ENCODE measurements at regions not wholly inside any gene's neighbourhood (a gene's known extent, or its start where the extent isn't known, plus 50 kb on each side); places are given as distances from the start of the nearest gene placed in this dataset.
"Not testable (repeated sequence)": the region's sequence is repeated elsewhere in the genome, so short reads cannot be mapped to it uniquely, and the experiment has no call there.

DNA sequence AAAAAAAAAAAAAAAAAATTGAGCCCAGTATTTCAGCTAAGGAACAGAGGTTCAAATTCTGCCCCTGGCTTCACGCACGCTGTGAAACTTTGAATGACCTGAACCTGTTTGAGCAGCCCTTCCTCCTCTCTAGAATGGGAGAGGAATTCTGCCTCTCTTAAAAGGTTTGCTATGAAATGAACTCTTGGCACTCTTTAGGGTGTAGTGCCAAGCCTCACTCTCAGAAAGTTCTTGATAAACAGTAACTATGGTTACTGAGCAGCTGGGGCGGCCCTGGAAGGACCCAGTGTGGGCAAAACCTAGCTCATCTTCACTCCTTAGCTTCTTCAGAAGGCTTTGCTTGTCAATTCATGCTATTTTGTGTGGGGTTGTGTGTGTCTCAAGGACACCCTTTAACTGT is 73.7 kb downstream of the GEMIN8 start:
- DNase-seq = no peak

DNA sequence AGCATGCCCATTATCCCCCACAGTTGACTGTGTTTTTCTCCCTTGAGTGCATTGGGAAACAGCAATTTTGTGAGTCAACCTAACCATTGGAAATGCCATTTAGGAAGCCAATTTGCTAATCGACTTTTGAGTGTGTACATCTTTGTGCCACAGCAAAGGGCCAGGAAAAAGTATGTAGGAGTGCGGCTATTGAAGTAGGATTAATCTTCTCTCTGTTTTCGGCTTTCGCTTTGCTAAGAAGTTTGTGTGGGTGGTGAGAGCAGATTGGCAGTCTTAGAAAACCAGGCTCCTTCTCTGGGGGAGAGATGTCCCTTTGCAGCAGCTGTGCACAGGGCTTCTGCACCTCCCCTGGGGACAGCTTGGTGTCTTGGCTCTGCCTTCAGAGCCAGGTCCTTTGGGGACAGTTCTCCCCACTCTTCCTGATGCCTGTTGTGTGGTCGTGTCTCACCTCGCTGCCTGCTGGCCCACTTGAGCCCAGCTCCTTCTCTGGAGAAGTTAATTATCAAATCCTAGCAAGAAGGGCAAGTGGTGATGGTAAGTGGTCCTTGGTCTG is 74.5 kb downstream of the GEMIN8 start:
- DNase-seq = peak; percentile 59

DNA sequence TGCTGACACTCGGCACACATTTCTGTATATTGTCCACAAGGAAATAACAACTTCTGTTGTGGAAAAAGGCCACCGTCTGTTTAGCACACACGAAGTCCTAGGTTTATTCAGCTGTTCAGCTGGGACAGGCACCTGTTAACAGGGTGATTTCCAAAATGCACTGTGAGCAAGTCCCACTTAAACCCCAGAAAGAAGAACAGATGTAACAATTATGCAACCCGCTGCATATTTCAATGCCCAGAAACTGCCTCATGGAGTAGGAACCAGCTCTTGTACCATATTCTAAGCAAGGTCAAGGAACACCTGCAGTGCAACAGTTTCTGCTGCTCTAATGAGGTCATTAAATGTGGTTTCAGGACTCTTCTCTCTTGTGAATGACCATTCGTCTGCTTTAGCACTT is 77.1 kb downstream of the GEMIN8 start:
- no peak for DNase-seq

DNA sequence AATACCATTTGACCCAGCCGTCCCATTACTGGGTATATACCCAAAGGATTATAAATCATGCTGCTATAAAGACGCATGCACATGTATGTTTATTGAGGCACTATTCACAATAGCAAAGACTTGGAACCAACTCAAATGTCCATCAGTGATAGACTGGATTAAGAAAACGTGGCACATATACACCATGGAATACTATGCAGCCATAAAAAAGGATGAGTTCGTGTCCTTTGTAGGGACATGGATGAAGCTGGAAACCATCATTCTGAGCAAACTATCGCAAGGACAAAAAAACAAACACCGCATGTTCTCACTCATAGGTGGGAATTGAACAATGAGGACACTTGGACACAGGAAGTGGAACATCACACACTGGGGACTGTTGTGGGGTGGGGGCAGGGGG is 83.5 kb downstream of the GEMIN8 start:
- DNase-seq = not testable (repeated sequence)

DNA sequence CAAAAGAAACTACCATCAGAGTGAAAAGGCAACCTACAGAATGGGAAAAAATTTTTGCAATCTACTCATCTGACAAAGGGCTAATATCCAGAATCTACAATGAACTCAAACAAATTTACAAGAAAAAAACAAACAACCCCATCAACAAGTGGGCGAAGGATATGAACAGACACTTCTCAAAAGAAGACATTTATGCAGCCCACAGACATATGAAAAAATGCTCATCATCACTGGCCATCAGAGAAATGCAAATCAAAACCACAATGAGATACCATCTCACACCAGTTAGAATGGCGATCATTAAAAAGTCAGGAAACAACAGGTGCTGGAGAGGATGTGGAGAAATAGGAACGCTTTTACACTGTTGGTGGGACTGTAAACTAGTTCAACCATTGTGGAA is 83.9 kb downstream of the GEMIN8 start:
- not testable (repeated sequence) for DNase-seq

DNA sequence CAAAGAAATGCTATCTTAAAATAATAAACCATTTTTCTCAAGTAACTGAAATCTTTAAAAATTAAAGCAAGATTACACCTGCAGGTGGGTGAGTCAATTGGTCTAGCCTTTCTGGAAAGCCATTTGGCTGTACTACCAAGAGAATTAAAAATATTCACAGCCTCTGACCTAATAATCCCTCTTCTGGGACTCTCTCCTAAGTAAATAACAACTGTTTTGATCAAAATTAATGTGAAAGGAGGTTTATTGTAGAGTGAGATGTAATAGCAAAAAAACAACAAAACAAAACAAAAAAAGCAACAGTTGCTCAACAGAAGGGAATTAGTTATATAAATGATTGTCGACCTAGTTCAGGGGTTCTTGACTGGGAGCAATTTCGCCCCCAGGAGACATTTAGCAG is 89.0 kb downstream of the GEMIN8 start:
- DNase-seq = peak; percentile 4

DNA sequence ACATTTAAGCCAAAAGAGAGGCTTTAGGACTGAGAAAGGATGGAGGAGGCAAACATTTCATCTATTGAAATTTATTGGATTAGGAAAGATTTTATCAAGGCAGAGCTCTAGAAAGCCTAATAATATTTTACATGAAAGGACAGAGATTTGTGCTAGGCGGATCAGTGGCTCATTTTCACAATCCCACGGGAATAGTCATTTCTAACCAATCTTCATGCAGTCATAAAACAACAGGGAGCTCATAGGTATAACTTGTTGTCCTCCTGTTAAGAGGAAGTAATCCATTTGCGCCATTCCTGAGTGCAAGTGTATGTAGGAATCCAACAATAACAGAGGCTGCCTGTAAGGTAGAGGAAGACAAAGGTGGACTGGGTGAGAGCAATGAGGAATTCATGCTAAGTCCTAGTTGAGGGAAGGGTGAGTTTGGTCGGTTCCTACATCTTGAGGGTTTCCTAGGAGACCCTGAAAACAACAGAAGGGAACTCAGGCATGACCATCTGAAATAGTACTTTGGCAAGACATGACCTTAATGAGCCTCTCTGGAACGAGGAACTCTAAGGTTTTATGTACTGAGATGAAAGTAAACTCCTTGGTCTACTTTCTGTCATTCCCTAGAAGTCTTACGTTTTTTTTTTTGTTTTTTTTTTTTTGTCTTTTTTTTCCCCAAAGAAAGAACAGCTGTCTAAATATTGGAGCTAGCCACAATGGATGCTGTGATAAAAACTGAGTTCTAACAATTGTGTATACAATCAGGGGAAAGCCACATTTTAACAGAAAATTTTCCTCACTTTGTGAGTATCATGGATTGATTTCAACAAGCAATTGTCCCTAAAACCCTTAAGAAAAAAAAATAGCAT is 89.7 kb downstream of the GEMIN8 start:
- peak; percentile 71 for DNase-seq

DNA sequence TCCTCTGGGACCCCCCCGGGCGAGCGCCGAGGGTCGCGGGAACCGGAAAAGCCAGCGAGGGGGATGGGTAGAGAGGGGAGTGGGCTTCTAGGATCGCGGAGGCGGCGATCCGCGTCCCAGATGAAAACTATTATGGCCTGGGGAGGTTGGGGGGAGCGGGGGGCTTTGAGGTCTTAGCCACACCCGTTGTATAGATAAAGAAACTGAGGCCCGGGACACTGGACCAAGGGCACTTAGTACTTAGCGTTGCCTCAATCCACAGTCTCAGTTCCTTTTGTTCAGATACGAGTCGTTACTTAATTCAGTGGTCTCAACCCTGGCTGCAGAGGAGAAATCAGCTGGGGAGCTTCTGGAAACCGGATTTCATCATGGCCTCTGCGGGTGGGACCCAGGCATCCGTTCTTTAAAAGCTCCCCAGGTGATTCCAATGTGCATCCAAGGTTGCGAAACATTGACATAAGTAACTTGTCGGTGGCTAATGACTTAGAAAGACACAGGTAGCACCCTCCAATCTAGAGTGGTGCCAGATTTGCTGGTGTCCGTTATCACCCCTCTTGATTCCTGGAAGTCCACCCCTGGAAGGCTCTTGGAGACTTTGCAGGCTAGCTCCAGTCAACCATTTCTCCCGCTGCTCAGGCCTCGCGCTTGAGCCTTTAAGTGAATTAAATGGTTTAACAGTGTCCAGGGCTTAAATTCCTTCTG is 90.7 kb downstream of the GEMIN8 start:
- peak; percentile 94 for DNase-seq

DNA sequence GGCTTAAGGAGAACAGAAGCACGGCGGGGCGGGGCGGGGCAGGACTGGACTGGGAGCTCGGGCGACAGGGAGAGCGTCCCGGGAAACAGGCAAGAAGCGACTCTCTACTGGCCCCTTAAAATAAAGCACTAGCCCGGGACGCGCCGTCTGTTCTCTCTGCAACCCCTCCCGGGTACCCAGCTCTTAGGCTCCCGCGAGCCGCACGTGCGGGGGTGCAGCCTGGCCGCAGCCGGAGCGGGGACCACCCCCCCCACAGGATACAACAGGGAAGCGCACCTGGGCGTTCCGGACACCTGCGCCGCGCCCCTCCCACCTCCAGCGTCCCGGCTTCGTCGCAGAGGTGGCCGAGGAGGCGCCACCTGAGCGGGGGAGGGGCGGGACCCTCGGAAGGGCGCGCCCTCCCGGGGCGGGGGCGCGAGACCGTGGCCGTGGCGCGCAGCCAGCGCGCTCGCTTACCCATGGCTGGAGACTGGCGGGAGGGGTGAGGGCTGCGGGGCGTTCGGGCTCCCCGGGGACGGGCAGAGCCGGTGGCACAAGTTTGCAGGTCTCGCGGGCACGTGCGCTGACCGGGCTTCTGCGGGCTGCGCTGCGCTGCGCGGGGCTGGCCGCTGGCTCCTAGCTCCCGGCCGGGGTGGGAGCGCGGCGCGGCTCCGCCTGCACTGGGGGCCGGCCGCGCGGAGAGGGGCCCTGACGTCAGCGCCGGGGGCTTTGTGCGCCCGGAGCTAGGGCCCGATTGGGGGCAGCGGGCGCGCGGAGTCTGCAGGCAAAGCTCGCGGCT is 91.5 kb downstream of the GEMIN8 start:
- peak; percentile 79 for DNase-seq

DNA sequence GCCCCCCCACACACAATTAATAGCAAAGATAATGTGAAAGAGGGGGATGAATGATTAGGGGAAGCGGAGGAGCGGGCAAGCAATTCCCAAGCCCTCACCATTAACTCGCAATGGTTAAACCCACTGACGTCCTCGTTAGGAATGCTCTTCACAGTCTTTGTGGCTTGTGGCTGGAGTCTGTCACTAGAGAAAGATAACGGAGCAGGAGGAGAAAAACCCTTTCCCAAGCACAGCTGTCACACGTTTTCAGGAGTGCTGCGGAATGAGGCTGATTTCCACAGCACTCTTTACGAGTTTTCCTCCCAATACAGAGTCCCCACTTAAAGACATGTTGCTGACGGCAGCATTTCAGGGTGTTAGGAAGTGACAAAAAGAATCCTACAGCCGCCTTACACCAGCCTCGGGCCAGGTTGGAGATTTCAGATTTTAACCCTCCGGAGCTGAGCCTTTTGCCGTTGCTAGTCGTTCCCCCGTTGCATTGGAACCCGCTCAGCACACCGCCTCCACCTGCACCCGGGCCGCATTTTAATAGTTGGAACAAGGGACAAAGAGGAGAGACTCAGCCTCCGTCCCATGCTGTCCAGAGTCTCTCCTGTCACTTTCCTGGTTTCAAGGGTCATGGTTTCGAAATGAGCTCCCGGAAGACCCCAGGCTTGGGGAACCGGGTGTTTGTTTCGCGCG is 92.2 kb downstream of the GEMIN8 start:
- peak; percentile 72 for DNase-seq

DNA sequence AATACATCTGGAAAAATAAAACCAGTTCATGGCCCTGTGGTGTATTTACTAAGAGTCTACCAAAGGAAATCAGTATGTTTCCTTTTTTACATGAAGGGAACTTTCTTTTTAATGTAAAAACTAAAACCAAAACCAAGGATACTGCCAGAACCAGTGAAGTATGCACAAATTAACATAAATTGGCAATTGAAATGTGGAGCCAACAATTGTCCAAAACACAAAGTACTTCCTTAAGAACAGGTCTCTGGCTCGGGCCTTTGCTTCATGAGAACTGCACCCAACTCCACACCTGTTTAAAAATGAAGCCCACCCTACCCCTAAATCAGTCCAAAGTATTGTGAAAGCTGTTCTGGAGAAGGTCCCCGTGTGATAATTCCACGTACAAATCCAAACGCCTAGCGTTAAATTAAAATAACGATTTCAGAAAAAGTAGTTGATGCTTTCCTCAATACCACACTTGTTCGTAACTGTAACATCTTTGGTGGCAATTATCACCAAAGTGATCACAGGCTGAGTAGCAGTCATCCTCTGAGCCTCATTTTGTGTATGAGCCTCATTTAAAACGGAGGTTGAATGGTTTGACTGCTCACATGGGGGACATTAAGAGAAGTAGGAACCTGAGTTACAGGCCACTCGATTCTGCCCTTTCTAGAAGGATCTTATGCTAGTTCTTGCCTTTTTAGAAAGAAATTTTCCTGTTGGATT is 93.0 kb downstream of the GEMIN8 start:
- DNase-seq = peak; percentile 6

DNA sequence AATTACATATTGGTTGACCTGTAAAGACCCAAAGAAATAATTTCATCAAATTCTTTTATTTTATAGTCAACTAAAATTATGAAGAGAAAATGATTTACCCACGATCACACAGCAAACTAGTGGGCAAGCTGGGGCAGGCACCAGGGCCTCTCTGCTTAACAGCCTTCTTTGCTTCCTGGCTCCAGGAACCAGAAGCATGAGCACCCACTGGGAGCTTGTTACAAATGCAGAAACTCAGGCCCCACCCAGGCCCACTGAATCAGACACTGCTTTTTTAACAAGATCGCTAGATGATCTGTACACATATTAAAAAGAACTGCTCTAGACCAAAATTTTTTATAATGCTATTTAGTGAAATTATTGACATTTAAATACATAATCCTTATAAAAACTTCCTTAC is 95.0 kb downstream of the GEMIN8 start:
- no peak for DNase-seq

DNA sequence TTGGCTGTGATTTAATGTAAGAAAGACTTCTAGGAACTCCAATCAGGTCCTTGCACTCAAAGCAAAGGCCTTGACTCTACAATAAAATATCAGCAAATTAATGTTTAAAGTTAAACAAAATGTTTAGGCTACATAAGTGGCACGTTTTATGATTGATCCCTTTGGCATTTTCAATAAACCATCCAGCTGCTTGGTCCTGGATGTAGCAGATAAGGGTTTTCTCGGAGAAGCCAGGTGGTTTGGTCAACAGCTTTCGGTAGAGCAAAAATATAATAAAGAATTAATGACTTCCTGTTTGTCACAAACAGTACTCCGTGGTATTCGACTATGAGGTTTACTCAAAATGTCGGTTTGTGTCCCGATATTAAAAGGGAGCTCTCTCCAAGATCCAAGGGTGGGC is 95.8 kb downstream of the GEMIN8 start:
- DNase-seq = no peak

DNA sequence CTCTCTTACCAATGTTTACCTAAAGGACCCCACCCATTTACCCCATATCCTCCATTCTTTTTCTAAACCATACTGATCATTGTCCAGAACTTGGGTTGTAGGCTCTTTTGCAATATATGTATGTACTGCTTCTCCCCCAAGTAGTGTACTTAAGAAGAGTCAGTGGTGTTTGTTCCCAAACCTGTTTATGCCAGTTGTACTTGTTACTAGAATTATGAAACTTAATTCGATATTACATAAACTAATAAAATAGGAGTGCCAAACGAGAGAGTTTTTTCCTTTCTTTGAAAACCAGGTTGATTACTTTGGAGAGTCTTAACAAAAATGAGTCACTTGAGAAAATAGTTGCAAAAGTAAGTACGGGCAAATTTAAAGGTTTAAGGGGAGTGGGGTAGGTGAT is 96.3 kb downstream of the GEMIN8 start:
- DNase-seq = no peak

DNA sequence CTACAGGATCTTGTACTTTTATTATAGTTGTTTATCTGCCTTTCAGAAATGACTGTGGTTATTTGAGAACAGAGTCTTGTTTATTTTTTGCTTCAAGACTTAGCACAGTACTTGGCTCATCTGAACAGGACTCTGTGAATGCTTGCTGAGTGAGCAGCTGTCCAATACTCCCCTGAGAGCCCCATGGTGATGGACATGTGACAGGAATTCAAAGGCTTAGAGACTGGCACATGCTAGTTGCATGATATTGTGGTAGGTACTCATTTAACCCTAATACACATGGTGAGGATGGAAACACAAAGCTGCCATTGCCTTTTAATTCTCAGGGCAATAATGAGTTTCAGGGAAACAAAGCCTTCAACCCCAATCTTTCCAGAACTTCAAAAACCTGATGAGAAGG is 97.3 kb downstream of the GEMIN8 start:
- peak; percentile 61 for DNase-seq

DNA sequence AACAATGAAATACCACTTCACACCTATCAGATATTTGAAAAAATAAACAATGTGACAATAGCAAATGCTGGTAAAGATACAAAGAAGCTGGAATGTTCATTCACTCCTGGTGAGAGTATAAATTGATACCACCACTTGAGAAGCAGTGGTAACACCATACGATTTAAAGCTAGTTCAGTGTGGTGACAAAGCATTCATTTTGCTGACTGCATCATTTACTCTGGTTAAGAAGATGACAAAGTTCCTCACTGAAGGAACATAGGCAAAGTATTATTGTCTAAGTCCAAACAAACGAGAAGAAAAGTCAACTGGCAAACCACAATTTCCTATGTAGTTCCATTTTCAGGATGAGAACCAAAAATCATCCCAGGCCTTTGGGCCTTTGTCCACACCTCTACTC is 102.5 kb downstream of the GEMIN8 start:
- DNase-seq = no peak

DNA sequence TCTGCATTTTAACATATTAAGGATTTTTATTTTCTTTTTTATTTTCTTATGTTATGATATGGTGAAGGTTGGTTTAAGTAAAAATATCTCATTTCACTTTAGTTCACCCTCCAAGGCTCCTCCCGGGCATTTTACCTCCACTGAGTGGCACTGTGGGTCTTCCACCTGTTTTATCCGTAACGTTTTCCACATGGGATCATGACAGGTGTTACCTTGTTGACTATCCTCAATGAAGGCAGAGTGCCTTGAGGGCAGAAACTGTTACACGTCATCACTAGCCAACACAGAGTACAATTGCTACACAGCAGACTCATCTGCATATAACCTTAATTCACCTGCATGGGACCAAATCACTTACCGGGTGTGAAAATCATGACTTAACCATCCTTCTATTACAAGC is 105.8 kb downstream of the GEMIN8 start:
- peak; percentile 5 for DNase-seq

DNA sequence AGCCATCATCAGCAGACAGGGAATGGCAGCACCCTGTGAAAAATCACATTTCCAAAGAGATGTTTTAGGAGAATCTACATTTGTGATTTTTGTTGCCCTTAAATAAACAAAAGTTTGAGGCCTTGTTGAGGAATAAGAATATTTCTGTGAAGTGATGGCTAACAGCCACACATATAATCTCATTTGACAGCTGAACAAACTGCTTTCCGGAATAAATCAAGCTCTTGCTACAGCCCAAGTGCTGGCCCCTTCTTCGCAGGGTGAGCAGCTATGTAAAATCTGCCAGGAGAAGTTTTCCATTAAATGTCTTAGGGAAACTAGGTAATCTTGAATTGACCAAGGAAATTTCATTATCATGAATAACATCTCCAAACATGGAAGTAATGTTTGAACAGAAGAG is 106.4 kb upstream of the GPM6B start:
- DNase-seq = no peak

DNA sequence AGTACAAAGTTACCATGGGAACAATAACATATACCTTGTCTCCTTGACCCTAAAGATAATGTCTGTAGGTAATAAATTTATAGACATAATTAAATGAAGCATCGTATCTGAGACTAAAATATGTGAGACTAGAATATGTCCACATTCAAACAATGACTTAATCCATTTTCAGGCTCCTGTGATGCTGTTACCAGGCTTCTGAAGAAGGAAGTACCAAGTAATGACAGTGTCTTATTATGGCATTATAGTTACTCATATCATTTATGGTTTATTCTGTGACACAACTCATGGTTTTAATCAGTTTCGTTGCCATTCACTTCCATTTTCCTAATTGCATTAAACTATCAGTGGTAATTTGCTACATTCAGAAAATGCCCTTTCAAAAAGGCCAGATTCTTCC is 100.6 kb upstream of the GPM6B start:
- no peak for DNase-seq

DNA sequence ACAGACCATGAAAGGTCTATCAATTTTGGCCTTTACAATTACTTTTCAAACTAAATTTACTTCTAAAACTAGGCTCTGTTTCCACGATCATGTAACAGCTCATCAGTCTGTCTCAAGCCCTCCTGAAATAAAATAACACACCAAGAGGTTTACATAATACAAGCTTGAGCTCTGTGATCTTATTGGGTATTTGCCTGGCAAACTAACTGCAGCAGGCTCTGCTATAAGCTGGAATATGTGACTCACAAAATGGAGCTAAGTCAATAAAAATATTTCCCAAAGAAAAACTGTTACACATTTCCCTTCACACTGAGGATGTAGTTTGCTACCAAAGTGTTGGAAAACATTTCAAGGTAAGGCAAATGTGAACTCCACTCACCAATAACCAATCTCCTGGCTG is 94.7 kb upstream of the GPM6B start:
- DNase-seq = peak; percentile 51

DNA sequence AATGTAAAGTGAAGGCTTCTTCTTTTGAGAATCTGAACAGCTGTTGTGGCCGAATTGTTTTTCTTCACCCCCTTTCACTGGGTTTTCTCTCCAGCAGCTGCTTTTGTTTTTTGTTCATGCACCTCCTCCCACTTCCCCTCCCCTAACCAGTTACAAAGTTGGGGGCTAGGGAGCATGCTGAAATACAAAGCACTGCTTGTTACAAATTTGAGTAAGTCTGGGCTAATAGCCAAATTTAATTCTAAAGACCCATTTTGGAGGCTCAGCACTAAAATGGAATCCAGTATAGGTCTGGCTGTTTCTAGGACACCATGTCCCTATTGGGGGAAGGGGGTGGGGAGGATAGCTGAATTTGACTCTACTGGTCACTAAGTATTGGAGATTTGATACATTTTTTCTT is 89.2 kb upstream of the GPM6B start:
- DNase-seq = peak; percentile 31

DNA sequence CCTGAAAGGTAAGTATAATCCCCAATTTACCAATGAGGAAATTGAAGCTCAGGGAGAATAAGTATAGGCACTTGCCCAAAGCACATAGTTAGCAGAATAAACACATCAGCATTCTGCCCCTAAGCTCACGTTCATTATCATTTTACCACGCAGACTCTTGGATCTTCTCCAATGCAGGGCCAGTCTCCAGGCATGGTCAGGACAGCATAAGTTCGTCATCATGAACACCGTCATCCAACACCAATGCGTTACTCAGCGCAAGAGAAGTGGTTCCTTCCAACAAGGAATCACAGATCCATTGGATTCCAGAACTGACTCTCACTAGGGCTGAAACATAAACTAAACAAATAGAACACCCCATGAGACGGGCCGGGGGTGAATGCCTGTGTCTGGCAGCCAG is 86.5 kb upstream of the GPM6B start:
- DNase-seq = no peak

All from NCI-H82 (cell line).